ENCODE measurements at regions not wholly inside any gene's neighbourhood (a gene's known extent, or its start where the extent isn't known, plus 50 kb on each side); places are given as distances from the start of the nearest gene placed in this dataset.

DNA sequence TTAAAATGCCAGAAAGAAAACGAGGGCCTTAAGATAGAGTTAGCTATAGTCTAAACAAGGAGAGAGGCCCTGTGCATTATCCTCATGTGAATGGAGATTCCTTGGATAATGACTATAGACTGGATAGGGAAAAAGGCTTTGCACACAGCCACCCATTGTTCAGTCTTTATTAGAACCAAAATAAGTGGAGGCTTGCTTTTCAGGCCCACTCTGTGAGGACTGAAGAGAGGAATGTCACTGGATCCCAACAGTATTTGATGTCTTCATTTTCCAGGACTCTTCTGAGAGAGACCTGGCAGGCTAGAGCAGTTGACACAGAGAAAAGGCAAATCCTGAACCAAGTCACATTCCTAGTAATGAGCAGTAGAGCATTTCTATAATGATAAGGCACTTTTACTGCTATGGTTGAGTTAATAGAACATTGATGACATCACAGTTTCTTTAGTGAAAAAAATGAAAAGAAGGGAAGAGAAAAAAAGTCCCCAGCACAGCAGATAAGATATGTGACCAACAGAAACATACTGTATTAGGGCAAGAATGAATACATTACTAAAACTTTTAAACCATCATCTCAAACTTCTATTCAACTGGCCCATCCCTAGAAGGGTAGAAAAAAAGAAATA lies 315.1 kb downstream of the EPHA7 start:
- no peak for ATAC-seq (ENCODE audit: low FRiP score in 2 of 2)
- H3K27ac ChIP-seq = no peak overlapping the region
- TF ChIP-seq POLR2AphosphoS5 (IDR thresholded peaks at IDR 0.05) (no peak), POLR2A (IDR thresholded peaks at IDR 0.05) (no peak), CTCF (IDR thresholded peaks at IDR 0.05) (no peak), EP300 (IDR thresholded peaks at IDR 0.05) (no peak)
- no peaks in the 10 kb centered on the region for H3K36me3 ChIP-seq
- no peak overlapping the region for H3K4me3 ChIP-seq
- WGBS, 2 donors = 61 to 70% methylated on average over 1 of the region's 1 CpG
- no peak for DNase-seq
- H3K4me1 ChIP-seq = no peaks in the 10 kb centered on the region
- no peaks in the 10 kb centered on the region for H3K27me3 ChIP-seq
- no peaks in the 10 kb centered on the region for H3K9me3 ChIP-seq

- no peak for DNase-seq
- H3K4me1 ChIP-seq = no peaks in the 10 kb centered on the region
- H3K4me3 ChIP-seq = no peak overlapping the region
- no peak for ATAC-seq (ENCODE audit: low FRiP score in 2 of 2)
- no peaks in the 10 kb centered on the region for H3K9me3 ChIP-seq
- H3K27ac ChIP-seq = no peak overlapping the region
- no peaks in the 10 kb centered on the region for H3K36me3 ChIP-seq
- no peak for TF ChIP-seq POLR2A (IDR thresholded peaks at IDR 0.05)
- no peak for TF ChIP-seq CTCF (IDR thresholded peaks at IDR 0.05)
- no peak for TF ChIP-seq POLR2AphosphoS5 (IDR thresholded peaks at IDR 0.05)
- no peaks in the 10 kb centered on the region for H3K27me3 ChIP-seq
- 33 to 42% methylated on average over 14 of the region's 14 CpGs for WGBS, 2 donors
Measured at GRCh38 chr6:93088621-93089501, 330.5 kb downstream of the EPHA7 start.

GRCh38 chr6:93087606-93088005 lies 331.8 kb downstream of the EPHA7 start:
- Histone ChIP-seq H3K4me3 (no peak overlapping the region), H3K36me3 (no peaks in the 10 kb centered on the region), H3K27ac (no peak overlapping the region), H3K4me1 (no peaks in the 10 kb centered on the region), H3K9me3 (no peaks in the 10 kb centered on the region), H3K27me3 (no peaks in the 10 kb centered on the region)
- 85 to 90% methylated on average over 2 of the region's 2 CpGs for WGBS, 2 donors
- TF ChIP-seq POLR2AphosphoS5 (IDR thresholded peaks at IDR 0.05) = no peak
- DNase-seq (no peak), ATAC-seq (ENCODE audit: low FRiP score in 2 of 2) (no peak)

DNA sequence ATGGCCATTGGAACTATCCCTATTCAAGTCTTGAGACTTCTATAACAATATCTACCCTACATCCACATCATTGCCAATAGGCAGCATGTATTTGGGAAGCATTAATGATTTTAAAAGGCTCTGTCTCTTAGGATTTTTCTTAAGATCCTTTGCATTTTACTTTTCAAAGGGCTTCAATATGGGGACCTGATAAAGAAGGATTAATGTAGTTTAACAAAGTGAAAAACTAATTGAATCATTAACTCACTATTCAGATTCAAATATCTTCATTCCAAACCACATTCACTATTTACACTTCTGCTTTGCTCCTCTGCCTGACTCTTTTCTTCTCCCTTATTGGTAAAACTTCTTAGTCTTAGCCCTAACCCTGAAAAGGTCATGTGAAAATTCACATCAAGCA lies 333.0 kb downstream of the EPHA7 start:
- ATAC-seq (ENCODE audit: low FRiP score in 2 of 2) (no peak), DNase-seq (no peak)
- Histone ChIP-seq H3K27me3 (no peaks in the 10 kb centered on the region), H3K36me3 (no peaks in the 10 kb centered on the region), H3K9me3 (no peaks in the 10 kb centered on the region), H3K27ac (no peak overlapping the region), H3K4me1 (no peaks in the 10 kb centered on the region), H3K4me3 (no peak overlapping the region)
- no peak for TF ChIP-seq POLR2AphosphoS5 (IDR thresholded peaks at IDR 0.05)
- no peak for TF ChIP-seq CTCF (IDR thresholded peaks at IDR 0.05)
- TF ChIP-seq POLR2A (IDR thresholded peaks at IDR 0.05) = no peak
- TF ChIP-seq EP300 (IDR thresholded peaks at IDR 0.05) = no peak

DNA sequence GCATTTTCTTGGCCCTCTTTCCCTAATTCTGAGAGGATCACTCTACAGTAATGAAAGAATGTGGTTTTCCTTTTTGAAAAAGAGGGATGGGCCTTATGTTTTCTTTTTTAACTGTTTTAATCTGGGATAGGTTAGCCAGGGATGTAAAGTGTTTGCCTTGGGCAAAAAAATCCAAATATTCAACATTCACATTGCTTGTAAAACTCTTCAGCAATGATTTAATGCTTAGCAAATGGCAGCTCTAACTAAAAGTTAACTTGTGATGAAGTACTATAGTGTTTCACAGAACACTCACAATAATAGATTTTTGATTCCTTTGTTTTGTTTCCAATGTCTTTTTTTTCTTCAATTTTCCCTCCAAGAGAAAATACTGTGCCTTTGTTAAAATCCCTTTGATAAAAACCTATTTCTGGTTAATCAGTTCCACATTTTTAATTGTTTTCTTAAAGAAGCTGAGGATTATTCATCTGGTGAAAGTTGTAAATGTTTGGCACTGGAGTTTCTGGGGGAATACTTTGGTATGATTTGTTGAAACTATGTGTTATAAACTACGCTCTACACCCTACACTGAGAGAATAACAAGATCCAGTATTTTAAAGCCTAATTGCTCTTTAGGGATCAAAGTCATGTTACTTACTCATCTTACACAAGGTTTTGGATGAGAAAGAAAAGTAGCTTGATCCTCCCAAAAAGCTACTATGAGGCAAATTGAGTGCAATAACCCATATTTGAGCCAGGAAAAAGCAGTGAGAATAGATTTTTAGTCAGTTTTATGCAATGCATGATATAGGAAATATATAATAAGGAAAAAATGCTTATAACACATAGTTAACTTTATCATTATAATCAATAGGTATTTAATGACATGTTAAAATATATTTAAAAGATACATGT lies 335.8 kb downstream of the EPHA7 start:
- DNase-seq = no peak
- no peaks in the 10 kb centered on the region for H3K36me3 ChIP-seq
- no peaks in the 10 kb centered on the region for H3K27me3 ChIP-seq
- no peak overlapping the region for H3K4me3 ChIP-seq
- H3K4me1 ChIP-seq = no peaks in the 10 kb centered on the region
- no peaks in the 10 kb centered on the region for H3K9me3 ChIP-seq
- no peak overlapping the region for H3K27ac ChIP-seq
- no peak for TF ChIP-seq CTCF (IDR thresholded peaks at IDR 0.05)
- TF ChIP-seq POLR2AphosphoS5 (IDR thresholded peaks at IDR 0.05) = no peak
- TF ChIP-seq EP300 (IDR thresholded peaks at IDR 0.05) = no peak
- TF ChIP-seq POLR2A (IDR thresholded peaks at IDR 0.05) = no peak
- ATAC-seq (ENCODE audit: low FRiP score in 2 of 2) = no peak
- WGBS, 2 donors = 74 to 78% methylated on average over 1 of the region's 1 CpG

Measured in upper lobe of left lung (tissue), 6 donors.